Testis (tissue), 2 donors: ENCODE measurements at regions not wholly inside any gene's neighbourhood (a gene's known extent, or its start where the extent isn't known, plus 50 kb on each side); places are given as distances from the start of the nearest gene placed in this dataset.

Experiments used
- CTCF ChIP-seq, 3 experiments: fragments of 450-650 bp in 2 of 3; fragments of 200-600 bp in 1 of 3; sonication (generic) in 1 of 3; IDR thresholded peaks; one replicate each; pipeline ENCODE4 v1.5.1; 2016 to 2019; ENCODE audit warnings: antibody characterized with exemption in 3 of 3, mild to moderate bottlenecking in 2 of 3, moderate library complexity in 1 of 3
- POLR2A ChIP-seq: fragments of 450-650 bp; IDR thresholded peaks from one replicate; pipeline ENCODE4 v1.6.1; 2017; ENCODE audit warnings: antibody characterized with exemption, mild to moderate bottlenecking, moderate library complexity

- TF ChIP-seq CTCF (IDR thresholded peaks at IDR 0.05) = no peak
- no peak for TF ChIP-seq POLR2A
Observed at GRCh38 chr9:13646500-13647021, 367.1 kb upstream of the MPDZ start.
